LHCN-M2 (cell line): ENCODE measurements at regions not wholly inside any gene's neighbourhood (a gene's known extent, or its start where the extent isn't known, plus 50 kb on each side); places are given as distances from the start of the nearest gene placed in this dataset.
"Not testable (repeated sequence)": the region's sequence is repeated elsewhere in the genome, so short reads cannot be mapped to it uniquely, and the experiment has no call there.

Experiments used
- DNase-seq: peaks from one replicate; pipeline ENCODE4 v3.0.0-alpha.2; 2012; ENCODE audit warnings: low read depth

DNA sequence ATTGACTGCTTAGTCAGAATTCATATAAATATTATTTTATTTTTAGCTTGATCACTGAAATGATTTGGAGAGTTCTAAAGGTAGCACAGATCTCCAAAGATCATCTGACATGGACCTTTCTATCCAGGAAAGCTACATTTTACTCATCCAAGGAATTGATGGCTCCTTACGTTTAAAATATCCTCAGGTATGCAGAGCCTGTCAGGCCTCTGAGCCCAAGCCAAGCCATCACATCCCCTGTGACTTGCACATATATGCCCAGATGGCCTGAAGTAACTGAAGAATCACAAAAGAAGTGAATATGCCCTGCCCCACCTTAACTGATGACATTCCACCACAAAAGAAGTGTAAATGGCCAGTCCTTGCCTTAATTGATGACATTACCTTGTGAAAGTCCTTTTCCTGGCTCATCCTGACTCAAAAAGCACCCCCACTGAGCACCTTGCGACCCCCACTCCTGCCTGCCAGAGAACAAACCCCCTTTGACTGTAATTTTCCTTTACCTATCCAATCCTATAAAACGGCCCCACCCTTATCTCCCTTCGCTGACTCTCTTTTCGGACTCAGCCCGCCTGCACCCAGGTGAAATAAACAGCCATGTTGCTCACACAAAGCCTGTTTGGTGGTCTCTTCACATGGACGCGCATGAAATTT is 411.6 kb upstream of the RORB start:
- DNase-seq: not testable (repeated sequence)

DNA sequence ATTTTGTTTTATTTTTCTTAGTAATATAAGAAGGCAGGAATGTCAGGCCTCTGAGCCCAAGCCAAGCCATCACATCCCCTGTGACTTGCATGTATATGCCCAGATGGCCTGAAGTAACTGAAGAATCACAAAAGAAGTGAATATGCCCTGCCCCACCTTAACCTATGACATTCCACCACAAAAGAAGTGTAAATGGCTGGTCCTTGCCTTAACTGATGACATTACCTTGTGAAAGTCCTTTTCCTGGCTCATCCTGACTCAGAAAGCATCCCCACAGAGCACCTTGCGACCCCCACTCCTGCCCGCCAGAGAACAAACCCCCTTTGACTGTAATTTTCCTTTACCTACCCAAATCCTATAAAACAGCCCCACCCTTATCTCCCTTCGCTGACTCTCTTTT is 406.2 kb upstream of the RORB start:
- not testable (repeated sequence) for DNase-seq

- DNase-seq: no peak
Measured at GRCh38 chr9:74092491-74092834, 404.7 kb upstream of the RORB start.

DNA sequence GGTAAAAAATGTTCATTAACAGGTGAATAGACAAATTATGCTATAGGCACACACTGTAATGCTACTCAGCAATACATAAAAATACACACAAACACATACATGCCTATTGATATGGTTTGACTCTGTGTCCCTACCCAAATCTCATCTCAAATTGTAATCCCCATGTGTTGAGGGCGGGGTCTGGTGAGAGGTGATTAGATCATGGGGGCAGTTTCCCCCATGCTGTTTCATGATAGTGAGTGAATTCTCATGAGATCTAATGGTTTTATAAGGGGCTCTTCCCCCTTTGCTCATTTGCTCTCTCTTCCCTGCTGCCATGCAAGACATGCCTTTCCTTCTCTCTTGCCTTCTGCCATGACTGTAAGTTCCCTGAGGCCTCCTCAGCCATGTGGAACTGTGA is 403.1 kb upstream of the RORB start:
- not testable (repeated sequence) for DNase-seq

DNA sequence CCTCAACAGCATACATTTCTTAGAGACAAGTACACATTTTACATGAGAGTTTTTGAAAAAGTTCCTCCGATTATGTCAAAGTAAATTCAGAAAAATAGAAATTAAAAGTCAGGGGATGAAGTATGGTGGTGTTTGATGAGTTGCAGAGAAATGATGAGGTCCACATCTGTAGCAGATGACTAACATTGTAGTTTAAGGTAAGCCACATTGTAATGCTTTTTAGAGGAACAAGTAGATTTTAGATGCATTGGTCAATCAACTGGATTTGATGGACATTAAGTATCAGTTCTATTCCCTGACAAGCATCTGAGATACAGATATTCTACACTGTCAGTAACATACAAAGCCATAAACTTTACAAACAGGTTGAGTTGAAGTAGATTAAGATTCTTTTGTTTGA is 402.4 kb upstream of the RORB start:
- DNase-seq: no peak

- DNase-seq: no peak
Measured at GRCh38 chr9:74095925-74096324, 401.2 kb upstream of the RORB start.

DNA sequence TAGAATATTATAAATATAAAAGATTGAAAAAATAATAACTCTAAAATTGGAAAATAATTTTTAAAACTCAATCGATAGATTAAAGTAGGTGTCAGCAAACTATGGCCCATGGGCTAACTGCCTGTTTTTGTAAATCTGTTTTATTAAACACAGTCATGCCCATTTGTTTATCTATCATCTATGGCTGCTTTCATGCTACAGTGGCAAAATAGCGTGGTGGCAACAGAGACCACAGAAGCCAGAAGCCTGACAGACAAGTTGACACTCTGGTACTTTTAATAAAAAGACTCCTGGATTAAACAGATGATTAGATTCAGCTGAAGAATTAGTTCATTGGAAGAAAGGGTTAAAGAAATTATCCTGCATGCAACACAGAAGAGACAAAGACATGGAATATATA is 400.7 kb upstream of the RORB start:
- no peak for DNase-seq

GRCh38 chr9:74100042-74100441 is 397.1 kb upstream of the RORB start:
- no peak for DNase-seq

DNA sequence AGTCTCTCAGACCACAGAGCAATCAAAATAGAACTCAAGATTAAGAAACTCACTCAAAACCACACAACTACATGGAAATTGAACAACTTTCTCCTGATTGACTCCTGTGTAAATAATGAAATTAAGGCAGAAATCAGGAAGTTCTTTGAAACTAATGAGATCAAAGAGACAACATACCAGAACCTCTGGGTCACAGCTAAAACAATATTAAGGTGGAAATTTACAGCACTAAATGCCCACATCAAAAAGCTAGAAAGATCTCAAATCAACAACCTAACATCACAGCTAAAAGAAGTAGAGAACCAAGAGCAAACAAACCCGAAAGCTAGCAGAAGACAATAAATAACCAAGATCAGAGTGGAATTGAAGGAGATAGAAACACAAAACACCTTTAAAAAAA is 395.0 kb upstream of the RORB start:
- not testable (repeated sequence) for DNase-seq

GRCh38 chr9:74102702-74103101 is 394.4 kb upstream of the RORB start:
- DNase-seq: no peak

DNA sequence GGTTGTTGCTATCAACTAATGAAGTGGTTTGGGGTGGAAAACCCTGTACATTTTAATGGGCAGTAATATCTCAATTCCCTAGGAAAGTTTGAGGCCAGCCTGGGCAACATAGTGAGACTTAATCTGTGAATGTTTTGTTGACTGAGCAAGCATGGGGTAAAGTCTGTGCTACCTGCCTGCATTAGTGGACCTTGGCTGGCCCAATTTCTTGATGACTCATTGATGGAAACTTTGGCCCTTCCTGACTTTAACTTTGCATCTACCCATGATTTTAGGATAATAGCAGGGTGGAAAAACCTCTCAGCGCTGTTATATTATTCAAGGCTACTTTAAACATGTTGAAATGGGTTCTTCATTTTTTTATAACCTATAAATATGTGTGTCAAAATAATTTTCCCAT is 389.4 kb upstream of the RORB start:
- no peak for DNase-seq

GRCh38 chr9:74115976-74116375 is 381.2 kb upstream of the RORB start:
- no peak for DNase-seq

- DNase-seq: no peak
Measured at GRCh38 chr9:74117151-74117550, 380.0 kb upstream of the RORB start.

GRCh38 chr9:74117731-74118130 is 379.4 kb upstream of the RORB start:
- no peak for DNase-seq

- no peak for DNase-seq
Measured at GRCh38 chr9:74120061-74120460, 377.1 kb upstream of the RORB start.

GRCh38 chr9:74120470-74120869 is 376.7 kb upstream of the RORB start:
- DNase-seq: no peak

- DNase-seq: no peak
Measured at GRCh38 chr9:74122216-74122615, 374.9 kb upstream of the RORB start.

- DNase-seq: no peak
Measured at GRCh38 chr9:74122661-74123060, 374.5 kb upstream of the RORB start.

DNA sequence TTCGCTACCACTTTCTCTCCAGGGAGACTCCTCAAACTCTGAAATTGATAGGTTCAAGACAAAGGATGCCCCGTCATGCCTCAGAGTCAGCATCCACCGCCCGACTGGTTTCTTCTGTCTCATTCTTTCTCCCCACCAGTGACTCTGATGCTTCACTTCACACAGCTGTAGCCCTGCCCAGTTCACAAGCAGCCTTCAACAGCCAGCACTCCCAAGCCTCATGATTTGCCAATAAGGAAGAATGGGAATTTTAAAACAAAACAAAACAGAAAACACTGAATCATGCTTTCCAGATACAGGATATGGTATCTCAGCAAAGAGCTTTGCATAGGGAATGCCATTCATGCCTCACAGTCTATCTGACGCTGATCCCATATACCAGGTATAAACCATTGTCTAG is 371.2 kb upstream of the RORB start:
- no peak for DNase-seq

DNA sequence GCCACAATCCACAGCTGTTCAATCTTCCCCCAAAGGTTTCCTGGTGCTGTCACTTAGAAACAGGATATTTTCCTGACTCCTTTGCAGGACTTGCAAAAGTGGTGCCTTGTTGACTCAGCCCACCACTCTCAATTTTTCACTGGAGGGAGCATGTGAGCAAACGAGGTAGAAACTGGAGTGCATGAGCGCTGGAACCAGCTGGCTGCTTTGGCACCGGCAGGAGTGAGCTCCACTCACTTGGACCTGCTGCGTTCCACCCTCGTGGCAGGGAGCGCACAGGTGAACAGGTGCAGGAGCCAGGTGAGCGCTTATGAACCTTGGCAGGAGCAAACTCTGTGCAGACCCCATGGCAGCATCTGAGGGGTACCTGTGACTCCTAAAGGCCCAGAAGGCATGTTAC is 364.1 kb upstream of the RORB start:
- DNase-seq: no peak

DNA sequence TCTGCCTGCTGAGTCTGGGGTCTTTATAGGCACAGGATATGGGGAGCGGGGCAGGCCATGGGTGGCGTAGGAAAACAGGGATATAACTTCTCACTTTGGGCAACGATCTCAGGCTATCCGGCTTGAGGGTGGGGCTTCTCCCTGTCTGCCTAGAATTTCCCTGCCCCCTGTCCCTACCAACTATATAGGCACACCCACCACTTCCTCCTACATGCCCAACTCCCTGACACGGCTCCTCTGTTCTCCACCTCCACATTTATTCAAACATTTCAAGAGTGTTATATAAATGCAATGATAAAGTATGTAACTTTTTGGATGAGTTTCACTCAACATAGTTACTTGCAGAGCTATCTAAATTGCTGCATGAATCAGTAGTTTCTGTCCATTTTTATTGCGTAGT is 363.2 kb upstream of the RORB start:
- no peak for DNase-seq

DNA sequence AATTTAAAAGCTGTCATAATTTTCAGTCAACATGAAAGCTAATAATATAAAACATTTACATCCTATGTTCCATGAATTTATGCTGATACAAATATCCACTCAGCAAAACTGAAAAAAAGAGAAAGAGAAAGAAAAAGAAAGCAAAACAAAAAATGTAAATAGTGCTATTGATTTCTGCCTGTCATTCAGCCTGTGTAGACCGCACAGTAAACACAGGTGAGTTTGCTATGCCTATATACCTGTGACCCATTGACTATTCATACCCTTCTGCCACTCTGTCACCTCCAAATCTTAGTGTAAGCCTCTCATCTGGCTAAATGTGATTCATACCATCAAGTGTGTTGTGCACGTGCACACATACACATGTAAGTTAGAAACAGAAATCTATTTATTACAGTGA is 359.0 kb upstream of the RORB start:
- no peak for DNase-seq

- DNase-seq: no peak
Measured at GRCh38 chr9:74140141-74140540, 357.0 kb upstream of the RORB start.

DNA sequence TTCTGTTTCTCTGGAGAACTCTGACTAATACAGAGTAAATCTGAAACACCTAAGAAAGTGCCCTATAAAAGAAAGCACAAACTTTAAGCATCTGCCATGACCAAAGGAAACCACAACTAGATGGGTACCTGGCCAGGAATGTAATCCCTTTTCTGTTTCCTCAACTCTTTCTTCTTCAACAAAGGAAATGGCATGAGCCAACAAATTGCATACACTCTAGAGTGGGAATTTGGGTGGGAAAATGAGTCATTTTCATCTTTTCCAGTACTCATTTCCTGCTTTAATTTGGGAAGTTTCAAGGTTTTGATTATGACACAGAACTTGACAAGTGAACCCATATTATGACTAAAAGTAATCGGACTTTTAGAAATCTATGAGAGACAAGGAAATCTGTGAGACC is 349.2 kb upstream of the RORB start:
- DNase-seq: no peak
